BJ (cell line): ENCODE measurements at regions not wholly inside any gene's neighbourhood (a gene's known extent, or its start where the extent isn't known, plus 50 kb on each side); places are given as distances from the start of the nearest gene placed in this dataset.

Source experiments
- CTCF ChIA-PET: fragments of 350-600 bp; formaldehyde crosslinking; extraction: SDS; loops from one replicate; lab custom pipeline; 2021; ENCODE audit warnings: antibody characterized with exemption, inconsistent platforms; lab: Yijun Ruan, JAX
- POLR2A ChIA-PET: fragments of 300-600 bp; sonication (Branson Sonifier 250); formaldehyde crosslinking; extraction: SDS; loops from one replicate; lab custom pipeline; 2021; ENCODE audit warnings: antibody characterized with exemption; lab: Charles Lee
- DNase-seq: peaks from one replicate; pipeline ENCODE4 v3.0.0-alpha.2; 2011; ENCODE audit warnings: low read depth
- H3K27me3 ChIP-seq: 2 replicates; pipeline ENCODE4 v1.6.0; 2011; ENCODE audit warnings: low read length; ENCODE audit not compliant: control insufficient read depth, insufficient read depth
- H3K36me3 ChIP-seq: 2 replicates; pipeline ENCODE4 v1.5.1; 2011; ENCODE audit warnings: low read length; ENCODE audit not compliant: control insufficient read depth, insufficient read depth
- H3K4me3 ChIP-seq: 2 replicates; pipeline ENCODE4 v1.5.1; 2011; ENCODE audit warnings: low read depth, mild to moderate bottlenecking, control low read depth, low read length
- TF ChIP-seq, protein P1 (sequence below): IDR thresholded peaks from 2 replicates; pipeline ENCODE4 v1.5.1; 2011; ENCODE audit warnings: low read depth, mild to moderate bottlenecking, control low read depth, inconsistent platforms, low read length, moderate library complexity; ENCODE audit not compliant: insufficient read depth

- POLR2A ChIA-PET: interaction anchor here (0.6 kb wide), 1 partner anchor 21 kb away, joined by 3 read pairs; no protein-coding TSS in a partner anchor
These were observed 151.9 kb downstream of the CD83 start for GRCh38 chr6:14269436-14269835.

DNA sequence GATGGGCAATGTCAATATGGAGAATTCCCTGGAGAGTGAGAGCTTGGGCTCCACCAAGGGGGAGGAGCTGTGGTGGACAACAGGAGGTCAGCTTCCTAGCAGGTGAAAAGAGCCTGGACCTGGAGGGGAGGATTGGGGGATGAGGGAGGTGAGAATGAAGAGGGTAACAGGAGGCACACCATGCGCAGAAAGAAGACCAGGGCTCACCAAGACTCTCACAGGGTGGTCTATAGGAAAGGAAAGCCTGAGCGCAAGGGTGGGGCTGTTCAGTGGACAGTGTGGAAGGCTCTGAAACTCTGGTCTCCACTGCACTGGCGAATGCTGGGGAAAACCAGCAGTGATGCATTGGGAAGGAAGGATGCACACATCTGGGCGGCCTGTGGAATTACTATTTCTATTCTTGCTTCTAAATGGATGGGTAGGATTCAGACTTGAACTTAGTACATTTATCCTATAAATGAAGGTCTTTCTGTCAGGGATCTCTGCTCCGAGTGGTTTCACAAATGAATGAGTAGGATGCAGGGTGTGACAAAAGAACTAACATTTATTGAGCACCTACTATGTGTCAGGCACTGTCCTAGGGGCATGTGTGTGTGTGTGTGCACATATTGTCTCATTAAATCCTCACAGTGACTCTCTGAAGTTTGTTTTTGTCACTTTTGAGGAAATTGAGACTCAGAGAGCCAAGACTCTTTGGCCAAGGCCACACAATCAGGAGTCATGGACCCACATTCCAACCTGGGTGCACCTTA is 152.7 kb downstream of the CD83 start:
- CTCF ChIA-PET: interaction anchor here (1.0 kb wide), 1 partner anchor 12 kb away, joined by 3 read pairs; no protein-coding TSS in a partner anchor

More at GRCh38 chr6:14269436-14269835, 151.9 kb downstream of the CD83 start:
- DNase-seq: no peak
- H3K27me3 ChIP-seq: no peaks in the 10 kb centered on the region; the same call in 1 of the 2 replicates
- CTCF ChIA-PET: interaction anchor here (0.6 kb wide), 1 partner anchor 32 kb away, joined by 3 read pairs; no protein-coding TSS in a partner anchor
- H3K4me3 ChIP-seq: no peak overlapping the region
- TF ChIP-seq, protein P1, sequence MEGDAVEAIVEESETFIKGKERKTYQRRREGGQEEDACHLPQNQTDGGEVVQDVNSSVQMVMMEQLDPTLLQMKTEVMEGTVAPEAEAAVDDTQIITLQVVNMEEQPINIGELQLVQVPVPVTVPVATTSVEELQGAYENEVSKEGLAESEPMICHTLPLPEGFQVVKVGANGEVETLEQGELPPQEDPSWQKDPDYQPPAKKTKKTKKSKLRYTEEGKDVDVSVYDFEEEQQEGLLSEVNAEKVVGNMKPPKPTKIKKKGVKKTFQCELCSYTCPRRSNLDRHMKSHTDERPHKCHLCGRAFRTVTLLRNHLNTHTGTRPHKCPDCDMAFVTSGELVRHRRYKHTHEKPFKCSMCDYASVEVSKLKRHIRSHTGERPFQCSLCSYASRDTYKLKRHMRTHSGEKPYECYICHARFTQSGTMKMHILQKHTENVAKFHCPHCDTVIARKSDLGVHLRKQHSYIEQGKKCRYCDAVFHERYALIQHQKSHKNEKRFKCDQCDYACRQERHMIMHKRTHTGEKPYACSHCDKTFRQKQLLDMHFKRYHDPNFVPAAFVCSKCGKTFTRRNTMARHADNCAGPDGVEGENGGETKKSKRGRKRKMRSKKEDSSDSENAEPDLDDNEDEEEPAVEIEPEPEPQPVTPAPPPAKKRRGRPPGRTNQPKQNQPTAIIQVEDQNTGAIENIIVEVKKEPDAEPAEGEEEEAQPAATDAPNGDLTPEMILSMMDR: no peak
- no peaks in the 10 kb centered on the region for H3K36me3 ChIP-seq

DNA sequence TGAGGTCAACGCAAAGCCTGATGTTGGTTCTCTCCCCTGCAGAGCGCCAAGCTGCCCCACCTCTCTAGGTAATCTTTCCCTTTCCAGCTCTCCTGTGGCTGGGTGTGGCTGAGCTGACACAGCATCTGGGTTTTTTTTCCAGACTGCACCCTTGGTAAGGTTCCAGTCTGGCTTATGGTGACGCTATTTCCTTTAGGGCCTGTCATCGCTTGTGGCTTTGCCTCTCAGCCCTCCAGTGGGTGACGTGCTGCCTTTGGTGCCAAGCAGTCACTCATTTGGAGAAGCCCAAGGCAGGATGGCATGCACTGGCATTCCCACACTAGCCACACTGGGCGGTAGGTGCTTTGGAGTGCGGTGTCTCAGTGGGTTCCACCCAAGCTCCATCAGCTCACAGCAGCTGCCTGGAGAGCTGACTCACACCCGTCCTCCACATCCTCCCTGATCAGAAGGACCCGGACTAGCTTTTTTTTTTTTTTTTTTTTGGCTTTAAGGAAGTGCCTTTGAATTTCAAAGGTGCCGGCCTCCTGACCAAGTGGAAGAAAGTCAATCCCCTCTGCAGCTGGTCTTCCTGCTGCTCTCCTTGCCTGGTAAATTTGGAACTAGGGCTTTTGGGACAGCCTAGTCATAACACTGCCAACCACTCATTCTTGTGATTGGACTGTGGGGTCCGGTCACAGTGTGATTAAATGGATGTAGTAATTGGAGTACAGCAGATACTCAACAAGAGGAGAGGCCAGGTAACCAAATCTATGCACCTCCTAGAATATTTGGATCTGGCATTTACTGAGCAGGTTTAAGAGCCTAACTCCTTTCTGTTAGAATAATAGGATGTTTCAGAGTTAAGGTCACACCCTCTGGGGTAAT is 153.6 kb downstream of the CD83 start:
- POLR2A ChIA-PET: no interaction called here
- CTCF ChIA-PET: interaction anchor here (1.0 to 1.2 kb wide), 2 partner anchors 10 to 11 kb away, joined by 3 read pairs; no protein-coding TSS in a partner anchor
- Histone ChIP-seq H3K4me3 (no peak overlapping the region), H3K27me3 (no peaks in the 10 kb centered on the region; the same call in 1 of the 2 replicates), H3K36me3 (no peaks in the 10 kb centered on the region)
- peak; percentile 25 for DNase-seq
- TF ChIP-seq, protein P1: no peak

More for the DNA sequence above, 152.7 kb downstream of the CD83 start:
- no peaks in the 10 kb centered on the region; the same call in 1 of the 2 replicates for H3K27me3 ChIP-seq
- no peak for DNase-seq
- POLR2A ChIA-PET: interaction anchor here (0.6 kb wide), 1 partner anchor 20 kb away, joined by 3 read pairs; no protein-coding TSS in a partner anchor
- H3K4me3 ChIP-seq: no peak overlapping the region
- H3K36me3 ChIP-seq: no peaks in the 10 kb centered on the region
- TF ChIP-seq, protein P1: no peak

DNA sequence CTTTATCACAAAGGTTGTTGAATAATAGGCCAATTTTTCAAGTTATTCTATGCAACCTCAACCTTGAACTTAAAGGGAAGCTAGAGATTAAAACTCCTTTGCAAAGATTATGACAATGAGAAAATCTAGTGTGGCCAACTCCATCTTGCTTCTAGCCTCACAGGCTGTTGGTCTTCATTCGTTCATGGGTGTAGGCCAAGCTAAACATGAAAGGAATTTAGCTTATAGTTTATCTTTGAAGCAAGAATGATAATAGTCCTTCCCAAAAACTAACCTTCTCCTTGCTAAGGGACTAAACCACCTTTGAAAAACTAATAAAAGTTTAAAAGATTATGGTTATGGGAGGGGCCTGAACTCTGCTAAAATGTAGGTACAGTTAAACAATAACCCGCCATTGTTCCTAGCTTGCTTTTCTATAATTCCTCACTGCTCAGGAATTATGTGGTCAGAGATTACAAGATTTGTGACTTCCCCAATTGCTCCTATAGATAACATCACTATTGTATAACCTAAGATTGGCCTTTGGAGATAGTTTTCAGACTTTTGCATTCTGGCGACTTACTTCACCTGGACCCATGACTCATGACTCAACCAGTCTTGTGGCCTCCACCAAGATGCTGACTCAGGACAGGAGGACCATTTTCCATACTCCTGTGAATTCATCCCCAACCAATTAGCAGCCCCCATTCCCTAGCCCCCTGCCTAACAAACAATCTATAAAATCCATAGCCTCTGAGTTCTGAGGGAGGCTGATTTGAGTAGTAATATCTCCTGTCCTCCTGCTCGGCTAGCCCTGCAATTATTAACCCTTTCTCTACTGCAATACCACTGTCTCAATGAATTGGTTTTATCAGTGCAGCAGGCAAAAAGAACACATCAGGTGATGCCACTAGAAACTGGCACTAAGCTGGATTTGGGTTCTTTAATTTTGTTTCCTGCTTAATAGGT is 154.5 kb downstream of the CD83 start:
- ChIA-PET CTCF (interaction anchor here (1.2 kb wide), 1 partner anchor 9 kb away, joined by 3 read pairs; no protein-coding TSS in a partner anchor), POLR2A (no interaction called here)
- Histone ChIP-seq H3K27me3 (no peaks in the 10 kb centered on the region; the same call in 1 of the 2 replicates), H3K36me3 (no peaks in the 10 kb centered on the region; the same call in 1 of the 2 replicates), H3K4me3 (no peak overlapping the region)
- DNase-seq: no peak
- TF ChIP-seq, protein P1: no peak
